ENCODE measurements at regions not wholly inside any gene's neighbourhood (a gene's known extent, or its start where the extent isn't known, plus 50 kb on each side); places are given as distances from the start of the nearest gene placed in this dataset.

DNA sequence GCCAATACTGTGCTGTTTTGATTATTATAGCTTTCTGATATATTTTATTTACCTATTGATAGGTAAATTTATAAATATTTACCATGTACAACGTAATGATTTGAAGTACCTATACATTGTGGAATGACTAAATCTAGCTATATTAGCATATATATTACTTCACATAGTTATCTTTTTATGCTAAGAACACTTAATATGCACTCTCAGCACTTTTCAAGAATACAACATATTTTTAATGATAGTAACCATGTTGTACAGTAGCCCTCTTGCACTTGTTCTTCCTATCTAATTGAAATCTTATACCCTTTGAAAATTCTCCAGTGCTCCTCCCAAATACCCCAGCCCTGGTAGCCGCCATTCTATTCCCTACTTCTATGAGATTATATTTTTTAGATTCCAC is 604.0 kb upstream of the KIF2B start:
- TF ChIP-seq, protein P1, sequence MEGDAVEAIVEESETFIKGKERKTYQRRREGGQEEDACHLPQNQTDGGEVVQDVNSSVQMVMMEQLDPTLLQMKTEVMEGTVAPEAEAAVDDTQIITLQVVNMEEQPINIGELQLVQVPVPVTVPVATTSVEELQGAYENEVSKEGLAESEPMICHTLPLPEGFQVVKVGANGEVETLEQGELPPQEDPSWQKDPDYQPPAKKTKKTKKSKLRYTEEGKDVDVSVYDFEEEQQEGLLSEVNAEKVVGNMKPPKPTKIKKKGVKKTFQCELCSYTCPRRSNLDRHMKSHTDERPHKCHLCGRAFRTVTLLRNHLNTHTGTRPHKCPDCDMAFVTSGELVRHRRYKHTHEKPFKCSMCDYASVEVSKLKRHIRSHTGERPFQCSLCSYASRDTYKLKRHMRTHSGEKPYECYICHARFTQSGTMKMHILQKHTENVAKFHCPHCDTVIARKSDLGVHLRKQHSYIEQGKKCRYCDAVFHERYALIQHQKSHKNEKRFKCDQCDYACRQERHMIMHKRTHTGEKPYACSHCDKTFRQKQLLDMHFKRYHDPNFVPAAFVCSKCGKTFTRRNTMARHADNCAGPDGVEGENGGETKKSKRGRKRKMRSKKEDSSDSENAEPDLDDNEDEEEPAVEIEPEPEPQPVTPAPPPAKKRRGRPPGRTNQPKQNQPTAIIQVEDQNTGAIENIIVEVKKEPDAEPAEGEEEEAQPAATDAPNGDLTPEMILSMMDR (IDR thresholded peaks at IDR 0.05), result no peak
- TF ChIP-seq POLR2A (IDR thresholded peaks at IDR 0.05), result no peak

Measured in vagina (tissue), 2 donors.